ENCODE measurements at regions not wholly inside any gene's neighbourhood (a gene's known extent, or its start where the extent isn't known, plus 50 kb on each side); places are given as distances from the start of the nearest gene placed in this dataset.

GRCh38 chr16:80129791-80130190 is 411.0 kb upstream of the DYNLRB2 start:
- no peak for TF ChIP-seq CTCF (conservative IDR thresholded peaks at IDR 0.05; ENCODE audit: low read length)
- no peak for TF ChIP-seq EZH2phosphoT487 (IDR thresholded peaks at IDR 0.05; ENCODE audit: borderline replicate concordance)
